Femur (tissue), 1 donor: ENCODE measurements at regions not wholly inside any gene's neighbourhood (a gene's known extent, or its start where the extent isn't known, plus 50 kb on each side); places are given as distances from the start of the nearest gene placed in this dataset.
"Not testable (repeated sequence)": the region's sequence is repeated elsewhere in the genome, so short reads cannot be mapped to it uniquely, and the experiment has no call there.

Experiments used
- DNase-seq: peaks from one replicate; pipeline ENCODE4 v3.0.0-alpha.2; 2017

- DNase-seq = no peak
Measured at GRCh38 chr2:16952368-16952767, 286.7 kb upstream of the CYRIA start.

DNA sequence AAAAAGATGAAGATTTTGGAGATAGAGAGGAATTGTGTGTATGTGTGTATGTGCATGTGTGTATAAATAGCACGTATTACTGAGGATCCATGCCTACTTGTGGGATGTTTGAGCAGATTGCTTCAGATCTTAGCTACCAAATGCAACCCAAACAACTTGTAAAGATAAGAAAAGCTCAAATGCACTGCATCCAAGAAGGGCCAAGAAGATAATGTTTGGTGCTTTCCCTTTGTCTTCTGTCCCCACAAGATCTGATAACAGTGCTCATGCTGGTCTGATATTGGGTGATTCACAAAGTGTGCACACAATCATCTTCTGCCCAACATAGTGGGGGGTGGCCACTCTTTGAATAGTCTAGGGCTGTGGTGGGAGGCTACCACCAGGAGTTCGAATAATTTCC is 284.8 kb upstream of the CYRIA start:
- no peak for DNase-seq

DNA sequence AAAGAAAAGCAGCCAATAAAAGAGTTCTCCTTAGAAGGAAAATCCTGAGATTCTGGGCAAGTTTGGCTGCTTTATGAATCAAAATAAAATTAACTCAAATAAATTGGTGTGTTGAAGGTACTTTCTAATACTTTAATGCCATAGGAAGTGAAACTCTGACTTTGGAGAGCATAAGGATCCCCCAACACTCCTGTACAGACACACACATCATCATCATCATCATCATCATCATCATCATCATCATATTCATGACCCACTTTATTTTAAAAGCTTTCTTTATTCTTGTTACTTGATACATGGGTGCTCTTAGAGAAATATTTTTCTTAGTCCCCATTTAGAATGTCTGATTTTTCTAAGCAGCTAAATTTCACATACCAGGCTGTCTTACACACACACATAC is 283.1 kb upstream of the CYRIA start:
- no peak for DNase-seq

- no peak for DNase-seq
Measured at GRCh38 chr2:16948053-16948452, 282.4 kb upstream of the CYRIA start.

- DNase-seq = no peak
Measured at GRCh38 chr2:16943279-16943958, 277.8 kb upstream of the CYRIA start.

GRCh38 chr2:16940214-16940613 is 274.6 kb upstream of the CYRIA start:
- DNase-seq = no peak

GRCh38 chr2:16939771-16940170 is 274.1 kb upstream of the CYRIA start:
- DNase-seq = no peak

- DNase-seq = no peak
Measured at GRCh38 chr2:16933355-16933754, 267.7 kb upstream of the CYRIA start.

DNA sequence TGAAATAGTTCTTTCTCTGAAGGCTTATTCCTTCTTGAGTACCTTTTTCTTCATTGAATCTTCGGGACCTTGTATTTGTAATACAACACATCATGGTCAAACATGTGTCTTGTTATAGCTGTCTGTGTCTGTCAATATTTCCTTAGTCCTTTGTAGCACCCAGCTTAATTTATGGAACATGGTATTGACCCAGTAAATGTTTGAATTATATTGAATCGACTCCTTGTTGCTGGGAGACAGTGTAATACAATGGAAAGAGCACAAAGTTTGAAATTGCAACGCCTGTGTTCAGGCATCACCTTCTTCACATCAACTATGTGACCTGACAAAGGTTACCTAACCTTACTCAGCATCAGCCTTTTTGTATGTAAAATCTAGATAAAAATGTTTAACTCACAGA is 267.2 kb upstream of the CYRIA start:
- DNase-seq = no peak

GRCh38 chr2:16931441-16931840 is 265.8 kb upstream of the CYRIA start:
- DNase-seq = no peak

- DNase-seq = no peak
Measured at GRCh38 chr2:16927398-16927797, 261.8 kb upstream of the CYRIA start.

DNA sequence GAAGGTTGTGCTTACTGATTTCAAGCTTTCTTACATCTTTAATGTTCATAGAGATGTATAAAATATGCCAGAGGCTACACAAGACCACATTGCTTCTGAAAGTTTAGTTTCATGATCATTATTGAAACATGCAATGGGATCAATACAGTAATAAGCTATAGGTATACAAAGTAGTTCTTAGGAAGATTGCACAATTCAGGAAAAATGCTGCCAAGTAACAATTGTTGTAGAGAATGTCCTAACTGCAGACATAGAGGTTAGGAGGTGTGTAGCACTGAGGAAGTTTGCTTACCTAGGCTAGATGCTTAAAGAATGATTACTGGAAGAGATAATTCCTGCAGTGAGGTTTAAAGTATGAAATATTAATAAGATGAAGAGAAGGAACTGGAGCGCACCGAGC is 259.5 kb upstream of the CYRIA start:
- no peak for DNase-seq

GRCh38 chr2:16915341-16915755 is 249.7 kb upstream of the CYRIA start:
- DNase-seq = not testable (repeated sequence)

- no peak for DNase-seq
Measured at GRCh38 chr2:16911746-16912145, 246.1 kb upstream of the CYRIA start.

GRCh38 chr2:16908656-16909055 is 243.0 kb upstream of the CYRIA start:
- no peak for DNase-seq

DNA sequence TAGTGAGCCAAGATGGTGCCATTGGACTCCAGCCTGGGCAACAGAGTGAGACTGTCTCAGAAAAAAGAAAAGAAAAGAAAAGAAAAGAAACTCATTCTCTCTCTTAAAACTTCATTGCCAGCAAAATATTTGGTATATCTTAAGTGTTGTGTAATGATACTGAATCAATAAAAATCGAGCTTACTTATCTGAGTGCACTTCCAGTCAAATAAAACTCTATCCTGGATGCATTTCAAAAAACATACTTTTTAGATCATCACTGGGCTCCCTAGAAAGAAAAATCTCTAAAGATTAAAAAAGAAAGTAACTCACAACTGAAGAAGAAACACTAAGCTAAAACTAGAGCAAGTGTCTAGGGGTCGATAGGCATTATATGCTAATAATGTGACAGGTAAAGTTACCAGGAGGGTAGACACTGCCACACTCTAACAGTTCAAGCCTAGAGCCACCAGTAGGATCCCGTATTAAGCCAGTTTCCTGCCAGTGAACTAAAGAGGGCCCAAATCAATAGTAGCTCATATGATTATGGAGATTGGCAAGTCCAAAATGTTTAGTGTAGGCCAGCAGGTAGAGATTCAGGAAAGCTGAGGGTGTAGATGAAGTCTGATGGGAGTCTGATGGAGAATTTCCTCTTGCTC is 242.1 kb upstream of the CYRIA start:
- DNase-seq = no peak

GRCh38 chr2:16905325-16905724 is 239.7 kb upstream of the CYRIA start:
- DNase-seq = not testable (repeated sequence)

GRCh38 chr2:16900405-16901025 is 234.9 kb upstream of the CYRIA start:
- no peak for DNase-seq

DNA sequence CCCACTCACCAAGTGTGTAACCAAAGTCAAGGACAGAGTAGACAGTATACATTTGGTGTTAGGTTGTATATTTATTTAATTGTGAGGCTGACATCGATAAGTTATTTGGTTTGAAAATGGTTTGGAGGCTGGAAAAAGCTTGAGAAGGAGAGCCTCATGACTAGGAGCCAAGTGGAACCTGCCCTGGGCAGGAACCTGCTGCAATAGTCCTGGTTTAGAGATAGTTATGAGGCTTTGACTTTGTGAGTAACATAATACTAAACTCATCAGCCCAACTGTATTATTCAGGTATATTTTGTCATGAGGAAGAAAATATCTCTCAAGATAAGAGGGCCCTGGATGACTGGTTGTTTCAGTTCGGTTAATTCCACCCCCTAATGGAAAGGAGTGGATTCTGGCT is 234.3 kb upstream of the CYRIA start:
- no peak for DNase-seq

DNA sequence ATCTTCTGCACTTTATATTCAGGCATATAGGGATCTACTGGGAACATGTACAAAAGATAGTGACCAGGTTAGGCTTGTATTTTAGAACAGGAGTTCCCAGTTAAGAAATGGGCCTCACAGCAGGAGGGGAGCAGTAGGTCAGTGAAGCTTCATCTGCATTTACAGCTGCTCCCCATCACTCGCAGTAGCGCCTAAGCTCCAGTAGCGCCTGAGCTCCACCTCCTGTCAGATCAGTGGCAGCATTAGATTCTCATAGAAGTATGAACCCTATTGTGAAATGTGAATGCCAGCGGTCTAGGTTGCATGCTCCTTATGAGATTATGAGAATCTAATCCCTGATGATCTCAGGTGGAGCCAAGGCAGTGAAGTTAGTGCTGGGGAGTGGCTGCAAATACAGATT is 224.4 kb upstream of the CYRIA start:
- no peak for DNase-seq

DNA sequence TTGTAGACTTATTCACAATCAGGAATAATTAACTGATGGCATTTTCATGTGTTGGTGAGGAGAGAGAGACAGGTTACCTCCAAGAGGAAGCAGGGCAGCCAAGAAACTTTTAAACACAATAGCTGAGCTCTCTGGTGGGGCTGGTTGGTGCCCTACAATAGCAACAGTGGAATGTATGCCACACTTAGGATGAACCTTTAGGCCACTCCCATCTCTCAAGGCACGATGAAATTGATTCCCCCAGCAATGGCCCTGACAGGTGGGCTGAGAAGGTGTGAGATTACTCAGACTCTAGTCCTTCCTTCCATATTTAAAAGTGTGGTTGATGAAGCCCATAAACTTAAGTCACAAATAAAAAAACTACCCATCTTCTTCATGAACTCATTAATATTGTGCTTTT is 219.4 kb upstream of the CYRIA start:
- DNase-seq = no peak

- no peak for DNase-seq
Measured at GRCh38 chr2:16882706-16883105, 217.1 kb upstream of the CYRIA start.

GRCh38 chr2:16881122-16881521 is 215.5 kb upstream of the CYRIA start:
- no peak for DNase-seq

GRCh38 chr2:16871411-16871810 is 205.8 kb upstream of the CYRIA start:
- no peak for DNase-seq
